ENCODE measurements at regions not wholly inside any gene's neighbourhood (a gene's known extent, or its start where the extent isn't known, plus 50 kb on each side); places are given as distances from the start of the nearest gene placed in this dataset.
"Not testable (repeated sequence)": the region's sequence is repeated elsewhere in the genome, so short reads cannot be mapped to it uniquely, and the experiment has no call there.

GRCh38 chr4:49523816-49524765, 538.0 kb downstream of the CWH43 start:
- not testable (repeated sequence) for H3K4me3 Mint-ChIP-seq; DNase-seq; H3K27me3 Mint-ChIP-seq (ENCODE audit: low read depth, poor library complexity); H3K36me3 Mint-ChIP-seq (ENCODE audit: low read depth); H3K27ac Mint-ChIP-seq; H3K4me1 Mint-ChIP-seq
- H3K9me3 Mint-ChIP-seq, result peaks cover 15% of the 10 kb centered on the region

GRCh38 chr4:49558916-49559676, 573.0 kb downstream of the CWH43 start:
- H3K27ac Mint-ChIP-seq; DNase-seq; H3K4me1 Mint-ChIP-seq; H3K36me3 Mint-ChIP-seq (ENCODE audit: low read depth); H3K4me3 Mint-ChIP-seq; H3K27me3 Mint-ChIP-seq (ENCODE audit: low read depth, poor library complexity): not testable (repeated sequence)
- peaks cover 49% of the 10 kb centered on the region for H3K9me3 Mint-ChIP-seq

GRCh38 chr4:49560131-49560816, 574.2 kb downstream of the CWH43 start:
- H3K9me3 Mint-ChIP-seq, result peaks cover 38% of the 10 kb centered on the region
- H3K27me3 Mint-ChIP-seq (ENCODE audit: low read depth, poor library complexity); H3K4me1 Mint-ChIP-seq; H3K4me3 Mint-ChIP-seq; H3K36me3 Mint-ChIP-seq (ENCODE audit: low read depth); H3K27ac Mint-ChIP-seq; DNase-seq: not testable (repeated sequence)

- not testable (repeated sequence) for H3K36me3 Mint-ChIP-seq (ENCODE audit: low read depth)
- H3K9me3 Mint-ChIP-seq, result peaks cover 40% of the 10 kb centered on the region
Measured at GRCh38 chr4:49560883-49561282, 574.8 kb downstream of the CWH43 start.

GRCh38 chr4:49570248-49570647, 584.2 kb downstream of the CWH43 start:
- not testable (repeated sequence) for H3K4me1 Mint-ChIP-seq; H3K27me3 Mint-ChIP-seq (ENCODE audit: low read depth, poor library complexity); H3K36me3 Mint-ChIP-seq (ENCODE audit: low read depth); H3K4me3 Mint-ChIP-seq; DNase-seq; H3K27ac Mint-ChIP-seq
- H3K9me3 Mint-ChIP-seq, result peaks cover 73% of the 10 kb centered on the region

More at GRCh38 chr4:49560883-49561282, 574.8 kb downstream of the CWH43 start:
- not testable (repeated sequence) for H3K4me1 Mint-ChIP-seq; DNase-seq; H3K27ac Mint-ChIP-seq; H3K4me3 Mint-ChIP-seq; H3K27me3 Mint-ChIP-seq (ENCODE audit: low read depth, poor library complexity)

- H3K4me1 Mint-ChIP-seq; H3K27me3 Mint-ChIP-seq (ENCODE audit: low read depth, poor library complexity); H3K27ac Mint-ChIP-seq; DNase-seq; H3K36me3 Mint-ChIP-seq (ENCODE audit: low read depth); H3K4me3 Mint-ChIP-seq: not testable (repeated sequence)
- peaks cover 88% of the 10 kb centered on the region for H3K9me3 Mint-ChIP-seq
Measured at GRCh38 chr4:49573666-49574215, 587.7 kb downstream of the CWH43 start.

- H3K27ac Mint-ChIP-seq, result not testable (repeated sequence)
- peaks cover 89% of the 10 kb centered on the region for H3K9me3 Mint-ChIP-seq
Measured at GRCh38 chr4:49575250-49575649, 589.2 kb downstream of the CWH43 start.

GRCh38 chr4:49578371-49578770, 592.3 kb downstream of the CWH43 start:
- not testable (repeated sequence) for H3K36me3 Mint-ChIP-seq (ENCODE audit: low read depth); H3K4me1 Mint-ChIP-seq; DNase-seq; H3K27me3 Mint-ChIP-seq (ENCODE audit: low read depth, poor library complexity); H3K4me3 Mint-ChIP-seq; H3K27ac Mint-ChIP-seq
- H3K9me3 Mint-ChIP-seq, result peaks cover 81% of the 10 kb centered on the region

More at GRCh38 chr4:49575250-49575649, 589.2 kb downstream of the CWH43 start:
- DNase-seq; H3K27me3 Mint-ChIP-seq (ENCODE audit: low read depth, poor library complexity); H3K4me1 Mint-ChIP-seq; H3K36me3 Mint-ChIP-seq (ENCODE audit: low read depth); H3K4me3 Mint-ChIP-seq: not testable (repeated sequence)

- not testable (repeated sequence) for H3K36me3 Mint-ChIP-seq (ENCODE audit: low read depth); H3K4me3 Mint-ChIP-seq; H3K27ac Mint-ChIP-seq; DNase-seq; H3K4me1 Mint-ChIP-seq; H3K27me3 Mint-ChIP-seq (ENCODE audit: low read depth, poor library complexity)
- H3K9me3 Mint-ChIP-seq, result peaks cover 81% of the 10 kb centered on the region
Measured at GRCh38 chr4:49578899-49579298, 592.8 kb downstream of the CWH43 start.

GRCh38 chr4:49580166-49580565, 594.1 kb downstream of the CWH43 start:
- not testable (repeated sequence) for H3K36me3 Mint-ChIP-seq (ENCODE audit: low read depth); H3K27ac Mint-ChIP-seq; H3K27me3 Mint-ChIP-seq (ENCODE audit: low read depth, poor library complexity); H3K4me3 Mint-ChIP-seq; H3K4me1 Mint-ChIP-seq; DNase-seq
- peaks cover 77% of the 10 kb centered on the region for H3K9me3 Mint-ChIP-seq

- H3K27ac Mint-ChIP-seq; DNase-seq; H3K27me3 Mint-ChIP-seq (ENCODE audit: low read depth, poor library complexity); H3K4me3 Mint-ChIP-seq; H3K36me3 Mint-ChIP-seq (ENCODE audit: low read depth); H3K4me1 Mint-ChIP-seq: not testable (repeated sequence)
- peaks cover 40% of the 10 kb centered on the region for H3K9me3 Mint-ChIP-seq
Measured at GRCh38 chr4:49588401-49588800, 602.3 kb downstream of the CWH43 start.

- not testable (repeated sequence) for H3K27ac Mint-ChIP-seq; DNase-seq; H3K4me3 Mint-ChIP-seq; H3K36me3 Mint-ChIP-seq (ENCODE audit: low read depth); H3K27me3 Mint-ChIP-seq (ENCODE audit: low read depth, poor library complexity); H3K4me1 Mint-ChIP-seq
- H3K9me3 Mint-ChIP-seq, result peaks cover 49% of the 10 kb centered on the region
Measured at GRCh38 chr4:49618436-49618835, 632.4 kb downstream of the CWH43 start.

- not testable (repeated sequence) for H3K4me1 Mint-ChIP-seq; DNase-seq; H3K36me3 Mint-ChIP-seq (ENCODE audit: low read depth); H3K27ac Mint-ChIP-seq; H3K27me3 Mint-ChIP-seq (ENCODE audit: low read depth, poor library complexity); H3K4me3 Mint-ChIP-seq
- peaks cover 57% of the 10 kb centered on the region for H3K9me3 Mint-ChIP-seq
Measured at GRCh38 chr4:49626478-49626877, 640.4 kb downstream of the CWH43 start.
